ENCODE measurements at regions not wholly inside any gene's neighbourhood (a gene's known extent, or its start where the extent isn't known, plus 50 kb on each side); places are given as distances from the start of the nearest gene placed in this dataset.
A peak's percentile ranks its signal among the peaks of the same experiment; 100 is the strongest.

DNA sequence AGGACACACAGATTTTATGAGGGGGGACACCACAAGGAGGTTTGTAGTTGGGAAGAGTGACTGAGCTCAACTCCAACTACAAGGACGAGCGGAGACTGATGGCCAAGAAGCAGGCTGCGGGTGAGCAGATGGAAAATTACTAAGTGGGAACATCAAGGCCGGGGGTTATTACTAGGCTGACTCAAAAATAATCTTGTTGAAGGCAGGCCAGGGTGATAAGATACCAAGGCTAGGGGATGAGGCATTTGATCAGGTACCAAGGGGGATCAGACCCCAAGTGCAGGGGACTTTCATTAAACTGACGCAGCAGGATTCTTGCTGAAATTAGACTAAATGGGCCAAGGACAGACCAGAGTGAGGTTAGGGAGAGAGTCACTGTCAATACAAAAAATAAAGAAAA is 119.4 kb upstream of the SORBS2 start:
- no peak overlapping the region for H3K4me3 ChIP-seq
- no peak for DNase-seq
- no peaks in the 10 kb centered on the region for H3K27me3 ChIP-seq (ENCODE audit: control insufficient read depth in 3 of 3, insufficient read depth in 3 of 3, low read length in 2 of 3)
- H3K9me3 ChIP-seq (ENCODE audit: control insufficient read depth in 4 of 4, insufficient read depth in 3 of 4, low read length in 3 of 4): no peaks in the 10 kb centered on the region
- no peaks in the 10 kb centered on the region for H3K36me3 ChIP-seq (ENCODE audit: control insufficient read depth in 4 of 4, insufficient read depth in 4 of 4, low read length in 4 of 4)
- no peak for ATAC-seq (ENCODE audit: insufficient read depth, low FRiP score)
- TF ChIP-seq, protein P1, sequence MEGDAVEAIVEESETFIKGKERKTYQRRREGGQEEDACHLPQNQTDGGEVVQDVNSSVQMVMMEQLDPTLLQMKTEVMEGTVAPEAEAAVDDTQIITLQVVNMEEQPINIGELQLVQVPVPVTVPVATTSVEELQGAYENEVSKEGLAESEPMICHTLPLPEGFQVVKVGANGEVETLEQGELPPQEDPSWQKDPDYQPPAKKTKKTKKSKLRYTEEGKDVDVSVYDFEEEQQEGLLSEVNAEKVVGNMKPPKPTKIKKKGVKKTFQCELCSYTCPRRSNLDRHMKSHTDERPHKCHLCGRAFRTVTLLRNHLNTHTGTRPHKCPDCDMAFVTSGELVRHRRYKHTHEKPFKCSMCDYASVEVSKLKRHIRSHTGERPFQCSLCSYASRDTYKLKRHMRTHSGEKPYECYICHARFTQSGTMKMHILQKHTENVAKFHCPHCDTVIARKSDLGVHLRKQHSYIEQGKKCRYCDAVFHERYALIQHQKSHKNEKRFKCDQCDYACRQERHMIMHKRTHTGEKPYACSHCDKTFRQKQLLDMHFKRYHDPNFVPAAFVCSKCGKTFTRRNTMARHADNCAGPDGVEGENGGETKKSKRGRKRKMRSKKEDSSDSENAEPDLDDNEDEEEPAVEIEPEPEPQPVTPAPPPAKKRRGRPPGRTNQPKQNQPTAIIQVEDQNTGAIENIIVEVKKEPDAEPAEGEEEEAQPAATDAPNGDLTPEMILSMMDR (IDR thresholded peaks at IDR 0.05; ENCODE audit: control extremely low read depth, extremely low read depth): no peak
- H3K4me1 ChIP-seq (ENCODE audit: control insufficient read depth in 5 of 5, insufficient read depth in 5 of 5, low read length in 5 of 5): no peaks in the 10 kb centered on the region
- H3K9ac ChIP-seq (ENCODE audit: insufficient read depth in 1 of 2, low read length in 2 of 2): no peak overlapping the region
- WGBS, 2 donors: 93 to 95% methylated on average over 5 of the region's 5 CpGs
- no peak overlapping the region for H3K27ac ChIP-seq (ENCODE audit: low read depth in 1 of 2, low read length in 1 of 2)

DNA sequence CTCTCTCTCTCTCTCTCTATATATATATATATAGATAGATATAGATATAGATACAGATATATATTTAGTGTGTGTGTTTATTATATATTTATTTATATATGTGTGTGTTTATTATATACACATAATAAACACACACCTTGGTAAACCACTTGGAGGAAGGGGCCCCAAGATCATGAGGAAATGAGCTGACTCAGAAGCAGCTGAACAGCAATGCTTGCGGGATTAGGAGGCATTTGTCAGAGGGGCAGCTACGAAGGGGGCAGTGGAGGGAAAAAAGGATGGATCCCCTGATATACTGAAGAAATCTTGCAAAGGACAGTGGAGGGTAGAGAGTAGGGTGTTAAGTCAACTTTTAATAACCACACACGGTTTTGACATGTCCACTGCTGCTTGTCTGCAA is 120.0 kb upstream of the SORBS2 start:
- Histone ChIP-seq H3K27ac (ENCODE audit: low read depth in 1 of 2, low read length in 1 of 2) (no peak overlapping the region), H3K27me3 (ENCODE audit: control insufficient read depth in 3 of 3, insufficient read depth in 3 of 3, low read length in 2 of 3) (peaks cover 0 to 3% (median 0%) of the 10 kb centered on the region in 3 donors), H3K9me3 (ENCODE audit: control insufficient read depth in 4 of 4, insufficient read depth in 3 of 4, low read length in 3 of 4) (no peaks in the 10 kb centered on the region), H3K4me1 (ENCODE audit: control insufficient read depth in 5 of 5, insufficient read depth in 5 of 5, low read length in 5 of 5) (no peaks in the 10 kb centered on the region), H3K36me3 (ENCODE audit: control insufficient read depth in 4 of 4, insufficient read depth in 4 of 4, low read length in 4 of 4) (no peaks in the 10 kb centered on the region), H3K9ac (ENCODE audit: insufficient read depth in 1 of 2, low read length in 2 of 2) (no peak overlapping the region), H3K4me3 (no peak overlapping the region)
- DNase-seq: no peak
- TF ChIP-seq, protein P1 (IDR thresholded peaks at IDR 0.05; ENCODE audit: control extremely low read depth, extremely low read depth): no peak
- ATAC-seq (ENCODE audit: insufficient read depth, low FRiP score): no peak
- WGBS, 2 donors: 57 to 66% methylated on average over 3 of the region's 3 CpGs

DNA sequence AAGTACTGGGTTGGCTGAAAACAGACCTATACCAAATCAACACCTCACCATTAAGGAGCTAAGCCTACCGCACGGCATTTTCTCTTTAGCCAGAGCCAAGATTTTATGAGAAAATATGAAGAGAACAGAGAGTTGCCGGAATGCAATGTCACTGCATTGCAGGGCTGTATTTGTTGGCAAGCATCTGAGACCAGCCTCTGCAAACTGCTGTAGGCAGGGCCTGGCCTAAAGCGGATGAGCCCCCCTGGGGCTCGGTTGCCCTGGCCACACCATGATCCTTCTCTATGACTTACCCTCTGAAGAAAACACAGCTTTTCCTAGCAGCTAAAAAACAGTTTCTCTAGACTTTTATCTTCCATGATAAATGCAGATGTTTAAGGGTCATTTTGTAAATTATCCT is 120.5 kb upstream of the SORBS2 start:
- peak in 1 of 3 donors; percentile 34 for DNase-seq
- ATAC-seq (ENCODE audit: insufficient read depth, low FRiP score): no peak
- 83 to 94% methylated on average over 5 of the region's 5 CpGs for WGBS, 2 donors
- H3K4me3 ChIP-seq: no peak overlapping the region
- H3K4me1 ChIP-seq (ENCODE audit: control insufficient read depth in 5 of 5, insufficient read depth in 5 of 5, low read length in 5 of 5): no peaks in the 10 kb centered on the region
- TF ChIP-seq, protein P1 (IDR thresholded peaks at IDR 0.05; ENCODE audit: control extremely low read depth, extremely low read depth): no peak
- peaks cover 0 to 3% (median 0%) of the 10 kb centered on the region in 3 donors for H3K27me3 ChIP-seq (ENCODE audit: control insufficient read depth in 3 of 3, insufficient read depth in 3 of 3, low read length in 2 of 3)
- no peak overlapping the region for H3K27ac ChIP-seq (ENCODE audit: low read depth in 1 of 2, low read length in 1 of 2)
- H3K9me3 ChIP-seq (ENCODE audit: control insufficient read depth in 4 of 4, insufficient read depth in 3 of 4, low read length in 3 of 4): no peaks in the 10 kb centered on the region
- H3K36me3 ChIP-seq (ENCODE audit: control insufficient read depth in 4 of 4, insufficient read depth in 4 of 4, low read length in 4 of 4): no peaks in the 10 kb centered on the region
- H3K9ac ChIP-seq (ENCODE audit: insufficient read depth in 1 of 2, low read length in 2 of 2): no peak overlapping the region

DNA sequence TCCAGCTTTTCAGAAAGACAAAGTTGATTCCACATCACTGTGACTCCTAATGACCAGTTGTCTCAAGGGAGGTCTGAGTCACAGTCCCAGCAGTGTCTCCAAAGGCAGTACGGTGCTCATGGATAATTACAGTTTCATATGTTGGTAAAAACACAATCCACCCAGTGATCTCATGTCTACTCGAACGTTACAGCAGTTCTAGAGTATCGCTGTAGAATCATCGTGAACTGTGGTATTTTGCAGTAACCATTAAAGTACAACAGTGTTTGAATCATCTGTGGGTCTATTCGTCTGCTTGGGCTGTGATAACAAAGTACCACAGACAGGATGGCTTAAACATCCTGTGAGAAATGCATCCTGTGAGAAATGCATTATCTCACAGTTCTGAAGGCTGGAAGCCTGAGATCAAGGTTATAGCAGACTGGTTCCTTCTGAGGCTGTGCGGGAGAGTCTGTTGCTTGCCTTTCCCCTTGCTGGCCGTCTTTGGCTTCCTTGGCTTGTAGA is 121.1 kb upstream of the SORBS2 start:
- Histone ChIP-seq H3K36me3 (ENCODE audit: control insufficient read depth in 4 of 4, insufficient read depth in 4 of 4, low read length in 4 of 4) (no peaks in the 10 kb centered on the region), H3K9ac (ENCODE audit: insufficient read depth in 1 of 2, low read length in 2 of 2) (no peak overlapping the region), H3K4me3 (no peak overlapping the region), H3K27ac (ENCODE audit: low read depth in 1 of 2, low read length in 1 of 2) (no peak overlapping the region), H3K27me3 (ENCODE audit: control insufficient read depth in 3 of 3, insufficient read depth in 3 of 3, low read length in 2 of 3) (peaks cover 0 to 3% (median 0%) of the 10 kb centered on the region in 3 donors), H3K9me3 (ENCODE audit: control insufficient read depth in 4 of 4, insufficient read depth in 3 of 4, low read length in 3 of 4) (no peaks in the 10 kb centered on the region), H3K4me1 (ENCODE audit: control insufficient read depth in 5 of 5, insufficient read depth in 5 of 5, low read length in 5 of 5) (no peaks in the 10 kb centered on the region)
- DNase-seq: no peak
- TF ChIP-seq, protein P1 (IDR thresholded peaks at IDR 0.05; ENCODE audit: control extremely low read depth, extremely low read depth): no peak
- 69 to 77% methylated on average over 8 of the region's 8 CpGs for whole genome bisulfite sequencing, 2 donors
- ATAC-seq (ENCODE audit: insufficient read depth, low FRiP score): no peak
